ENCODE measurements at regions not wholly inside any gene's neighbourhood (a gene's known extent, or its start where the extent isn't known, plus 50 kb on each side); places are given as distances from the start of the nearest gene placed in this dataset.

- H3K27ac ChIP-seq: no peak overlapping the region
- no peaks in the 10 kb centered on the region for H3K27me3 ChIP-seq
- no peaks in the 10 kb centered on the region for H3K9me3 ChIP-seq (ENCODE audit: low read depth)
- H3K36me3 ChIP-seq: no peaks in the 10 kb centered on the region
- peaks cover 16% of the 10 kb centered on the region for H3K4me1 ChIP-seq (ENCODE audit: low read depth)
- no peak for DNase-seq (ENCODE audit: low read depth in 1 of 2, low spot score in 1 of 2)
- TF ChIP-seq CTCF (IDR thresholded peaks at IDR 0.05; ENCODE audit: low read depth, low read length): no peak
- no peak overlapping the region for H3K4me3 ChIP-seq
Measured at GRCh38 chr1:68936530-68936929, 439.6 kb upstream of the DEPDC1 start.

- Histone ChIP-seq H3K36me3 (no peaks in the 10 kb centered on the region), H3K27me3 (no peaks in the 10 kb centered on the region), H3K9me3 (ENCODE audit: low read depth) (no peaks in the 10 kb centered on the region), H3K4me1 (ENCODE audit: low read depth) (peaks cover 16% of the 10 kb centered on the region), H3K4me3 (no peak overlapping the region), H3K27ac (no peak overlapping the region)
- no peak for TF ChIP-seq CTCF (IDR thresholded peaks at IDR 0.05; ENCODE audit: low read depth, low read length)
- DNase-seq (ENCODE audit: low read depth in 1 of 2, low spot score in 1 of 2): no peak
Measured at GRCh38 chr1:68938051-68938666, 441.3 kb upstream of the DEPDC1 start.

- Histone ChIP-seq H3K4me1 (ENCODE audit: low read depth) (no peaks in the 10 kb centered on the region), H3K4me3 (no peak overlapping the region), H3K9me3 (ENCODE audit: low read depth) (no peaks in the 10 kb centered on the region), H3K27ac (no peak overlapping the region), H3K27me3 (no peaks in the 10 kb centered on the region), H3K36me3 (no peaks in the 10 kb centered on the region)
- DNase-seq (ENCODE audit: low read depth in 1 of 2, low spot score in 1 of 2): no peak
- TF ChIP-seq CTCF (IDR thresholded peaks at IDR 0.05; ENCODE audit: low read depth, low read length): no peak
Measured at GRCh38 chr1:68950036-68950435, 453.2 kb upstream of the DEPDC1 start.

GRCh38 chr1:68953311-68953710, 456.4 kb upstream of the DEPDC1 start:
- no peak overlapping the region for H3K27ac ChIP-seq
- no peaks in the 10 kb centered on the region for H3K4me1 ChIP-seq (ENCODE audit: low read depth)
- no peak for TF ChIP-seq CTCF (IDR thresholded peaks at IDR 0.05; ENCODE audit: low read depth, low read length)
- H3K4me3 ChIP-seq: no peak overlapping the region
- no peaks in the 10 kb centered on the region for H3K27me3 ChIP-seq
- no peaks in the 10 kb centered on the region for H3K9me3 ChIP-seq (ENCODE audit: low read depth)
- H3K36me3 ChIP-seq: no peaks in the 10 kb centered on the region
- DNase-seq (ENCODE audit: low read depth in 1 of 2, low spot score in 1 of 2): peak in 1 of 2 donors; percentile 56

- TF ChIP-seq CTCF (IDR thresholded peaks at IDR 0.05; ENCODE audit: low read depth, low read length): no peak
- no peak for DNase-seq (ENCODE audit: low read depth in 1 of 2, low spot score in 1 of 2)
- no peak overlapping the region for H3K4me3 ChIP-seq
- no peak overlapping the region for H3K27ac ChIP-seq
- no peaks in the 10 kb centered on the region for H3K36me3 ChIP-seq
- H3K4me1 ChIP-seq (ENCODE audit: low read depth): no peaks in the 10 kb centered on the region
- no peaks in the 10 kb centered on the region for H3K9me3 ChIP-seq (ENCODE audit: low read depth)
- no peaks in the 10 kb centered on the region for H3K27me3 ChIP-seq
Measured at GRCh38 chr1:68954841-68955240, 458.0 kb upstream of the DEPDC1 start.

All from cardiac muscle cell (in vitro differentiated cells and primary cell).